ENCODE measurements at regions not wholly inside any gene's neighbourhood (a gene's known extent, or its start where the extent isn't known, plus 50 kb on each side); places are given as distances from the start of the nearest gene placed in this dataset.

DNA sequence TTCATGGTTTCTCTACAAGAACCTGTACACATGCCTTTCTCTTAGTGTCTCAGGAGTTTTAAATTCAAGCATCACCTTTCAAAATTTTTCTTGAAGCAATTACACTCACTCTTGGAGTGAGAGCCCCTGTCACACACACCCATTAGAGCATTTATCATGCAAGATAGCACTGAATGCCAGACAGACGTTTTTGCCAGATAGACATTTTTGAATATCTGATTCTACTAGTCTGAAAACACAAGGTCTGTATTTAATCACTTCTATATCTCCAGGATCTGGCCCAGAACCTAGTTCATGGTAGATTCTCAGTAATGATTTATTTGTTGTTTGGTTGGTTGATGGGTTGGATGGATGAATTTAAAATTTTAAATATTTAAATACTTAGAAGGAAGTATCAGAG lies 60.9 kb upstream of the PDE1C start:
- Histone ChIP-seq H3K36me3 (ENCODE audit: low read depth) (no peaks in the 10 kb centered on the region), H3K4me1 (ENCODE audit: insufficient read depth) (no peaks in the 10 kb centered on the region), H3K79me2 (ENCODE audit: insufficient read depth) (no peaks in the 10 kb centered on the region), H4K20me1 (ENCODE audit: insufficient read depth) (no peaks in the 10 kb centered on the region), H3K9ac (no peak overlapping the region), H3K9me3 (ENCODE audit: low read depth) (no peaks in the 10 kb centered on the region), H2AFZ (no peak overlapping the region), H3K27me3 (replicated peaks; ENCODE audit: insufficient read depth) (no peaks in the 10 kb centered on the region), H3F3A (ENCODE audit: insufficient read depth) (no peaks in the 10 kb centered on the region), H3K4me3 (no peak overlapping the region), H3K4me2 (ENCODE audit: unreplicated experiment) (no peak overlapping the region), H3K9me2 (ENCODE audit: insufficient read depth) (no peaks in the 10 kb centered on the region), H3K27ac (no peak overlapping the region)
- WGBS, 2 experiments (ENCODE audit: low coverage in 1 of 2, low lambda C conversion rate in 2 of 2, missing lambda C conversion rate in 2 of 2), result 6 to 8% methylated on average over 1 of the region's 1 CpG
- DNase-seq, result no peak
- in situ Hi-C loops (cut with MboI), result no loop called here
- TF ChIP-seq EZH2phosphoT487 (IDR thresholded peaks at IDR 0.05; ENCODE audit: insufficient read depth, low read depth) (no peak), EZH2 (IDR thresholded peaks at IDR 0.05; ENCODE audit: insufficient read depth, poor library complexity, severe bottlenecking) (no peak)

DNA sequence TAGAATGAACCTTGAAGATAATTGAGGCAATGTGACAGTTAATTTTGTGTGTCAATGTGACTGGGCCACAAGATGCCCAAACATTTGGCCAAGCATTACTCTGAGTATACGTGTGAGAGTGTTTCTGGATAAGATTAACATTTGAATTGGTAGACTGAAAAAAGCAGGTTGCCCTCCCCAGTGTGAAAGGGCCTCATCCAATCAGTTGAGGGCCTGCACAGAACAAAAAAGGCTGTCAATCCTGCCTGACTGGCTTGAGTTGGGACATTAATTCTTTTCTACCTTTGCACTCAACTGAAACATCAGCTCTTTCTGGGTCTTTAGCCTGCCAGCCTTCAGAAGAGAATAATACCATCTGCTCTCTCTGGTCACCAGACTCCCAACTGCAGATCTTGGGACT lies 56.6 kb upstream of the PDE1C start:
- Histone ChIP-seq H3K9me3 (ENCODE audit: low read depth) (no peaks in the 10 kb centered on the region), H3K4me1 (ENCODE audit: insufficient read depth) (no peaks in the 10 kb centered on the region), H3F3A (ENCODE audit: insufficient read depth) (no peaks in the 10 kb centered on the region), H2AFZ (no peak overlapping the region), H3K27me3 (replicated peaks; ENCODE audit: insufficient read depth) (no peaks in the 10 kb centered on the region), H3K4me3 (no peak overlapping the region), H3K9ac (no peak overlapping the region), H3K4me2 (ENCODE audit: unreplicated experiment) (no peak overlapping the region), H4K20me1 (ENCODE audit: insufficient read depth) (no peaks in the 10 kb centered on the region), H3K27ac (no peak overlapping the region), H3K9me2 (ENCODE audit: insufficient read depth) (no peaks in the 10 kb centered on the region), H3K36me3 (ENCODE audit: low read depth) (no peaks in the 10 kb centered on the region), H3K79me2 (ENCODE audit: insufficient read depth) (no peaks in the 10 kb centered on the region)
- DNase-seq, result no peak
- in situ Hi-C loops (cut with MboI), result no loop called here
- WGBS, 2 experiments (ENCODE audit: low coverage in 1 of 2, low lambda C conversion rate in 2 of 2, missing lambda C conversion rate in 2 of 2), result 13 to 20% methylated on average over 1 of the region's 1 CpG
- no peak for TF ChIP-seq EZH2 (IDR thresholded peaks at IDR 0.05; ENCODE audit: insufficient read depth, poor library complexity, severe bottlenecking)
